ENCODE measurements at regions not wholly inside any gene's neighbourhood (a gene's known extent, or its start where the extent isn't known, plus 50 kb on each side); places are given as distances from the start of the nearest gene placed in this dataset.

DNA sequence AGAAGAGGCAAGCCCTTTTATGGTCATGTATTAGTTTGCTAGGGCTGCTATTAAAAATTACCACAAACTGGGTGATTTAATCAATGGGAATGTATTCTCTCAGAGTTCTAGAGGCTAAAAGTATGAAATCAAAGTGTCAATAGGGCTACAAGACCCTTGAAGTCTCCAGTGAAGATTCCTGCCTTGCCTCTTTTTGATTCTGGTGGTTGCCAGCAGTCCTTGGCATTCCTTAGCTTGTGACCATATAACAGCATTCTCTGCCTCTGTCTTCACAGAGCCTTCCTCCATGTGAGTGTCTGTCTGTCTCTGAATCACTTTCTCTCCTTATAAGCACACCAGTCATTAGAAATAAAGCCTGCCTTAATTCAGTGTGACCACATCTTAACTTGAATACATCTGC, 282.7 kb downstream of the KCNN2 start:
- no peak for DNase-seq

DNA sequence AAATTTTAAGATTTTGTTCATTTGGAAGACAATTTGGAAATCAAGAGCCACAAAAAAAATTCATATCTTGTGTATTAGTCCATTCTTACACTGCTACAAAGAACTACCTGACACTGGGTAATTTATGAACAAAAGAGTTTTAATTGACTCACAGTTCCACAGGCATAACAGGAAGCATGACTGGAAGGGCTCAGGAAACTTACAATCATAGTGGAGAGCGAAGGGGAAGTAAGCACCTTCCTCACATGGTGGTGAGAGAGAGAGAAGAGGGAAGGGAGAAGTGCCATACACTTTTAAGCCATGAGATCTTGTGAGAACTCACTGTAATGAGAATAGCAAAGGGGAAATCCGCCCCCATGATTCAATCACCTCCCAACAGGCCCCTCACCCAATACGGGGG, 274.4 kb downstream of the KCNN2 start:
- no peak for DNase-seq

DNA sequence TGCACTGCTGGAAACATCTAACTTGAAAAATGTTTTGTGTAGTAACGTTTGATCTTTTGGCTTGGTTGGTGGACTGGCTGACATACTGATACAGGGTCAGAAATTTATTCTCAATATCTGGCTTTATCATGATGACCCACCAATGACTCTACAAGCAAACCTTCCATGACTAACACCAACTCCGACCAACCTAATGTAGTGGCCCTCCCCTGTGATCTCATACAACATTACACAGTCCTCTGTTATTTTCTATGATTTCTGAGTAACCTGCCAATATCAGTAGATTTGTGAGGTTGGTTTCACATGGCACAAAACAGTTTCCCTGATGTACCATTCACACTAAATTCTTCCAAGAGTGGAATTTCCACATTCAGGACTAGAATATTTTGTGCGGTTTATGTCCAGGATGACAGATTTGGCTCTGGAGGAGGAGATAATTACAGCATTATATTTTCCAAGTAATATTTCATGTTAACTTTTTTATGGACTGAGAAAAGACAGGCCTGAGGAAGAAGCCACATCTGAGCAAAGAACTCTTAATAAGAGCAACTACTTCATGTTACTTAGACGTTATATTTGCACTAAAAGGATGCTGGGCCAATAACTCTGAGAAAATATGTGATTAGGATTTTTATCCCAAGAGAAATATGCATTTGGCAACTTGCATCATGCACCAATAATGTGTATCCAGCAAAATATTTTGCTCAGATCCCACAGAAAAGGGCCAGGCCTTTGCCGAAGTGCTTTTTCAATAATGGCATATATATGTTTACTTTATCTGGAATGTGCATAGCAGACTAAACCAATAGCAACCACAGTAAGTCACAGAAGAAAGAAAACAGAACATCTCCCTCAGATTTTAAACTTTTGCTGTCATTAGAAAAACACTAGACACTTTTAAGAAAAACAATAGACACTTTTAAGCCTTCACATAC, 273.4 kb downstream of the KCNN2 start:
- DNase-seq: no peak

- DNase-seq: no peak
Observed at GRCh38 chr5:114634517-114634916, 272.6 kb downstream of the KCNN2 start.

GRCh38 chr5:114612406-114612805, 250.5 kb downstream of the KCNN2 start:
- no peak for DNase-seq

DNA sequence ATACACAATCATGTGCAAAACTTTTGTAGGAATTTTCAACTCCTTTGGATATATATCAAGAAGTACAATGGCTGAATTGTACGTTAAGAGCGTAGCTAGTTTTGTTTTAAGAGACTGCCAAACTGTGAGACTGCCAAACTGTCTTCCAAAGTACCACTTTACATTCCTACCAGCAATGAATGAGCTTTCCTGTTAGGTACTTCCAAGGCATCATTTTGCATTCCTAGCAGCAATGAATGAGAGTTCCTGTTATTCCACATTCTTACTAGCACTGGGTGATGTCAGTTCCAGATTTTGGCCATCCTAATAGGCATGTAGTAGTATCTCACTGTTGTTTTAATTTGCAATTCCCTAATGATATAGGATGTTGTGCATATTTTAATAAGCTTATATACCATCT, 219.3 kb downstream of the KCNN2 start:
- no peak for DNase-seq

GRCh38 chr5:114565871-114566270, 204.0 kb downstream of the KCNN2 start:
- DNase-seq: no peak

DNA sequence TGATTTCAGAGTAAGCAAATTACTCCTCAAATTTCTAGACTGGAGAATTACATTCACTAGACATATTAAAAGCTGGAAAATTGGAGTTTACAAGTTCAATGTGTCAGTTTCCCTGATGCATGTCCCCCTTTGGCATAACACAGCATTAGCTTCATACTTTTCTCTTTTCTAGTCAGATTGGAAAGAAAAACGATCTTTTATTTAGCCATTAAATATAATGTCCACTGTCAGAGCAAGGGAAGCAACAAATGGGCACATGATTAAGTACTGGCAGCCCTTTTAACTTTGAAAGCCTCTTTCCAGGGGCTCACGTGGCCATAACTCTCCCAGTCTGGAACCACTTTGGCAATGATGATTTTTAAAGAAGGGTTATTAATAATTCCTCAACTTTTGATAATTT, 203.3 kb downstream of the KCNN2 start:
- no peak for DNase-seq

GRCh38 chr5:114561415-114561814, 199.5 kb downstream of the KCNN2 start:
- DNase-seq: no peak

Measured in AML-193 (cell line).